HG03103 (cell line): ENCODE measurements at regions not wholly inside any gene's neighbourhood (a gene's known extent, or its start where the extent isn't known, plus 50 kb on each side); places are given as distances from the start of the nearest gene placed in this dataset.
"Not testable (repeated sequence)": the region's sequence is repeated elsewhere in the genome, so short reads cannot be mapped to it uniquely, and the experiment has no call there.

Experiments used
- ATAC-seq: cut with Tn5 transposase; IDR thresholded peaks from one replicate; pipeline ENCODE4 v1.9.1; 2021; ENCODE audit warnings: low read depth; ENCODE audit not compliant: unreplicated experiment

- no peak for ATAC-seq
Observed at GRCh38 chr3:194938845-194939531, 253.3 kb downstream of the FAM43A start.

- no peak for ATAC-seq
Observed at GRCh38 chr3:194939532-194939909, 253.8 kb downstream of the FAM43A start.

- no peak for ATAC-seq
Observed at GRCh38 chr3:194939949-194940770, 254.5 kb downstream of the FAM43A start.

- ATAC-seq: no peak
Observed at GRCh38 chr3:194941360-194941955, 255.8 kb downstream of the FAM43A start.

- ATAC-seq: no peak
Observed at GRCh38 chr3:194941956-194942511, 256.4 kb downstream of the FAM43A start.

- no peak for ATAC-seq
Observed at GRCh38 chr3:194944526-194944925, 258.8 kb downstream of the FAM43A start.

GRCh38 chr3:194945508-194945907, 259.8 kb downstream of the FAM43A start:
- ATAC-seq: no peak

- no peak for ATAC-seq
Observed at GRCh38 chr3:194946091-194946490, 260.4 kb downstream of the FAM43A start.

- ATAC-seq: no peak
Observed at GRCh38 chr3:194949592-194949991, 263.9 kb downstream of the FAM43A start.

- ATAC-seq: no peak
Observed at GRCh38 chr3:194950906-194951628, 265.4 kb downstream of the FAM43A start.

GRCh38 chr3:194951629-194951920, 265.9 kb downstream of the FAM43A start:
- not testable (repeated sequence) for ATAC-seq

- no peak for ATAC-seq
Observed at GRCh38 chr3:194951931-194952582, 266.4 kb downstream of the FAM43A start.

- no peak for ATAC-seq
Observed at GRCh38 chr3:194952841-194953241, 267.2 kb downstream of the FAM43A start.

GRCh38 chr3:194953291-194953690, 267.6 kb downstream of the FAM43A start:
- ATAC-seq: no peak

- ATAC-seq: no peak
Observed at GRCh38 chr3:194955546-194955945, 269.9 kb downstream of the FAM43A start.

- no peak for ATAC-seq
Observed at GRCh38 chr3:194955979-194956696, 270.5 kb downstream of the FAM43A start.

- no peak for ATAC-seq
Observed at GRCh38 chr3:194956697-194957396, 271.2 kb downstream of the FAM43A start.

GRCh38 chr3:194957743-194958240, 272.1 kb downstream of the FAM43A start:
- ATAC-seq: no peak

GRCh38 chr3:194959217-194959616, 273.5 kb downstream of the FAM43A start:
- no peak for ATAC-seq
